Spinal cord (tissue), 9 donors: ENCODE measurements at regions not wholly inside any gene's neighbourhood (a gene's known extent, or its start where the extent isn't known, plus 50 kb on each side); places are given as distances from the start of the nearest gene placed in this dataset.
"Not testable (repeated sequence)": the region's sequence is repeated elsewhere in the genome, so short reads cannot be mapped to it uniquely, and the experiment has no call there.

Experiments used
- DNase-seq, 6 donors: peaks; one replicate each; pipeline versions ENCODE4 v3.0.0 to v3.0.0-alpha.2; 2013 to 2015; ENCODE audit warnings: low spot score in 6 of 6, low read depth in 4 of 6
- H3K27ac ChIP-seq: one replicate; pipeline ENCODE4 v1.5.1; 2013; ENCODE audit warnings: low read depth, low read length, control low read depth
- H3K27me3 ChIP-seq: one replicate; pipeline ENCODE4 v1.6.1; 2013; ENCODE audit warnings: low read length; ENCODE audit not compliant: control insufficient read depth, insufficient read depth
- H3K36me3 ChIP-seq: one replicate; pipeline ENCODE4 v1.6.1; 2013; ENCODE audit warnings: low read length; ENCODE audit not compliant: control insufficient read depth, insufficient read depth
- H3K4me1 ChIP-seq: one replicate; pipeline ENCODE4 v1.6.1; 2013; ENCODE audit warnings: low read length; ENCODE audit not compliant: control insufficient read depth, insufficient read depth
- H3K4me3 ChIP-seq: one replicate; pipeline ENCODE4 v1.5.1; 2013; ENCODE audit warnings: low read depth, low read length, control low read depth
- H3K9me3 ChIP-seq: one replicate; pipeline ENCODE4 v1.6.1; 2013; ENCODE audit warnings: low read length; ENCODE audit not compliant: control insufficient read depth, insufficient read depth
- WGBS: methylation state at CpG from one replicate; pipeline ENCODE4 v1.1.5; 2013; ENCODE audit warnings: missing lambda C conversion rate; ENCODE audit not compliant: insufficient coverage; 5-methylcytosine and 5-hydroxymethylcytosine counted together
- donor health status: healthy.

DNA sequence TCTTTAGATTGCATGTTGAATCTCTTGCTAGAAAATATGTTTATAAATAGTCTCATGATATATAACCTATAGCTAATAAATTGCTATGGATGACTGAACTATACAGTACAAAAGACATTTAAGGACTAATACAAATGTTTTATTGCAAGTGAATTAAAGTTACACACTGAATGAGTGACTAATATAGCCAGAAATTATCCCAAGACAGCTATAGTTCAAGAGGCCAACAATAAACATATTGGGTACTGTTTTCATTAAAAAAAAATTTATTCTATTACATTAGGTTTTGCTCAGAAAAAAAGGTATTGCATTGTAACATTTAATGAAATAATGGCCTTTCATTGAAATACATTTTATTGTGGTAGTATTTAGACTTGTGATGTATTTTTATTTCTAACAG lies 819.1 kb downstream of the TRIML1 start:
- Histone ChIP-seq H3K9me3 (no peaks in the 10 kb centered on the region), H3K4me3 (no peak overlapping the region), H3K27ac (no peak overlapping the region), H3K4me1 (no peaks in the 10 kb centered on the region), H3K27me3 (no peaks in the 10 kb centered on the region), H3K36me3 (no peaks in the 10 kb centered on the region)
- DNase-seq: no peak

DNA sequence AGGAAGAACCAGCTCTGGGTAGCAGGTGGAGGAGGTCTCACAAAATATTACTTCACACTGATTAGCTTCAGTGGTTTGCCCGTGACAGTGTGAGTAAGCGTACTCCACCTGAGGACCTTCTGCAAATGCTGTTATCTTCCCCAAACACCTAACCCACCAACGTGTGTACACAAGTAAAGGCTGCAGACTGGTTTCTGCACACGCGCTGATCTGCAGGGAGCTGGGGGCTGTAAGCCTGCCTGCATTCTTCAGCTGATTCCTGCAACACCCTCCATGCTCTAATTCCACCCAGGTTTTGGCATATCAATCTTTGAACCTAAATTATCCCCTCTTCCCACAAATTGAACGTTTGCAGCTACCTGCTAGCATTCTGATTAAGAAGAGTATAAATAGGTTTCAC lies 820.2 kb downstream of the TRIML1 start:
- H3K27ac ChIP-seq: no peak overlapping the region
- no peak for DNase-seq
- H3K36me3 ChIP-seq: no peaks in the 10 kb centered on the region
- no peaks in the 10 kb centered on the region for H3K27me3 ChIP-seq
- 91% methylated on average over 5 of the region's 6 CpGs for WGBS
- H3K9me3 ChIP-seq: no peaks in the 10 kb centered on the region
- no peak overlapping the region for H3K4me3 ChIP-seq
- no peaks in the 10 kb centered on the region for H3K4me1 ChIP-seq

DNA sequence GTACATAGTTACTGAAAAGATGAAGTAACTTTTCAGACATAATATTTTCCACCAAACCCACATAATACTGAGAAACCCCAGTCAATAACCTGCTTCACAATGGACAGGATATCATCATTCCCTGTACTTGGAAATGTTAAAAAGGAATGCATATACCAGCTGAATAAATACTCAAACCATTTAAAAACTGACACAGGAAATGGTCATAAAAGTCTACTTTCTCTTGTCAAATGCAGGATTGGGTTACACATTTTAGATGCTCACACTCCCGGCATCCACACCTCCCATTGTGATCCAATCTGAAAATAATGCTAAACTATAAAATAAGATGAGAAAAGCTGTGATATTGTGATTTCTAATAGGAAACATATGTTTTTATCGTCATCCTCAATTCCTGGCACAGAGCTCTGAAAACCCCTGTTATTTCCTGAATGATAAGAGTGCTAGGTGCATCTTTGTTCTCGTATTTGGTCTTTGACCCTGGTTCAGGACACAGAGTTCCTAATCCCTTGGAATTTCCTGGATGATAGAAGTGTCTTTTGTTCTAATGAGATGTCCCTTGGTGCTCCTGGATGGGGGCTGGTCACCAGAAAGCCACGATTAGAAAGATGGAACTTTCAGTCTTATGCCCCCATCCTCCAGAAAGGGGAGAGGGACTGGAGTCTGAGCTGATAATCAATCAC lies 821.3 kb downstream of the TRIML1 start:
- no peaks in the 10 kb centered on the region for H3K9me3 ChIP-seq
- H3K27me3 ChIP-seq: no peaks in the 10 kb centered on the region
- no peak for DNase-seq
- no peaks in the 10 kb centered on the region for H3K4me1 ChIP-seq
- H3K4me3 ChIP-seq: no peak overlapping the region
- no peak overlapping the region for H3K27ac ChIP-seq
- H3K36me3 ChIP-seq: no peaks in the 10 kb centered on the region
- 67% methylated on average over 1 of the region's 4 CpGs for WGBS

DNA sequence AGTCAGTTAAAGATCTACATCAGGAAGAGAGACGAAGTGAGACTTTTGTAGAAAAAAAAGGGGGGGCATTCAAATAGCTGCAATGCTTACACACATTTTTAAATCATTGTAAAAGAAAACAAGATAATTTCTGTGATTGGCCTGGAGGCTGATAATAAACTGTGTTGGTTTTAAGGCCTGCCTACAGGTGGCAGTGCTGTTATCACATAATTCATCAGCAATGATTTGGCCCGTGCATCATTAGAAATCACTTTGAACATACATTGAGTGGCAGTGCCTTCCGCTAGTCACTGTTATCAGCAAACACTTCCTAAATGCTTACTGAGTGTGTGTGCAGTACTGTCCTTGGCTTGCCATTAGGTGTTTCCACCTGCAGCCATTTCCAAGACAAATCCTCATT lies 831.9 kb downstream of the TRIML1 start:
- Histone ChIP-seq H3K4me3 (no peak overlapping the region), H3K27me3 (no peaks in the 10 kb centered on the region), H3K36me3 (no peaks in the 10 kb centered on the region), H3K4me1 (no peaks in the 10 kb centered on the region), H3K9me3 (no peaks in the 10 kb centered on the region), H3K27ac (no peak overlapping the region)
- no CpG with 5 or more reads among the region's 3 CpGs for WGBS
- DNase-seq: no peak

DNA sequence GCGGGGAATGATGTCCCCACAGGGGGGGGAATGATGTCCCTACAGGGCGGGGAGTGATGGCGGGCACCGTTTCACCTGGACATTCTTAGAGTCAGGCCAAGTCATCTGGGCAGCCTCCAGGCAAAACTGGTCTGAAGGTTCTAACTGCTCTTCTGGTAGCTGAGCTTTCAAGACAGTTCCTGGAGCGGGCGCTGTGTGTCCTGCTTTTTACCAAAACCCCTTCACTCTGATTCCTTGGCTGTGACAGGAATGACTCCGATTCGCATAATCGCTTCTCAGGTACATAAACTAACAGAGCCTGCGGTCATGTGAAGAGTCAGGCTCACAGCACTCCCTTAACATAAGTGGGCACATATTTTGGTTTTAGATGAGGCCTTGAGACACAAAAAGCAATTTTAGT lies 836.0 kb downstream of the TRIML1 start:
- WGBS: 86% methylated on average over 9 of the region's 10 CpGs
- no peak for DNase-seq
- no peaks in the 10 kb centered on the region for H3K36me3 ChIP-seq

DNA sequence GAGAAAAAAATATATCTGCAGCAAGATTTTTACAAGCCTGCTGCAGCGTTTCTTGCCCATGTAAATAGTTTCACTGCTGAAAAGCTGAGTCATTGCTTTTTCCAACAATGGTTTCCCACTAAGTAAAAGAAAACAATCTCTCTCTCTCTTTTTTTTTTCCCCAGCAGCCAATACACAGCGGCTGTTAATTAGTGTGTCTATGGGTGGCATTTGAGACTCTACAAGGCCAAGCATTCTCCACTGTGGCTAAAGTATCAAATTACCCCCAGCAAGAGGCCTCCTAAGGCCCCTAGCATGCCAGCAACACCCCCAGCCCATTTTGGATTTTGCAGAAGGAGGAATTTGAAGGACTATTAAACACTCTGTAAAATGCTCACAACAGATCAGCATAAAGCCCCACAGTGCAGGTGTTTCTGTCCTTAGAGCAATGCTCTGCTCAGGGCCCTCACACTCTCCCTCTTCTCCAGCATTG lies 837.4 kb downstream of the TRIML1 start:
- no CpG with 5 or more reads among the region's 2 CpGs for WGBS
- peak in 3 of 6 donors; percentile 2 to 75 (median 64) for DNase-seq
- Histone ChIP-seq H3K4me1 (peaks cover 4% of the 10 kb centered on the region), H3K27me3 (no peaks in the 10 kb centered on the region), H3K36me3 (no peaks in the 10 kb centered on the region), H3K9me3 (no peaks in the 10 kb centered on the region), H3K27ac (no peak overlapping the region), H3K4me3 (no peak overlapping the region)

More for the DNA sequence above, 836.0 kb downstream of the TRIML1 start:
- no peak overlapping the region for H3K4me3 ChIP-seq
- no peaks in the 10 kb centered on the region for H3K9me3 ChIP-seq
- no peaks in the 10 kb centered on the region for H3K27me3 ChIP-seq
- no peak overlapping the region for H3K27ac ChIP-seq
- H3K4me1 ChIP-seq: peaks cover 4% of the 10 kb centered on the region

DNA sequence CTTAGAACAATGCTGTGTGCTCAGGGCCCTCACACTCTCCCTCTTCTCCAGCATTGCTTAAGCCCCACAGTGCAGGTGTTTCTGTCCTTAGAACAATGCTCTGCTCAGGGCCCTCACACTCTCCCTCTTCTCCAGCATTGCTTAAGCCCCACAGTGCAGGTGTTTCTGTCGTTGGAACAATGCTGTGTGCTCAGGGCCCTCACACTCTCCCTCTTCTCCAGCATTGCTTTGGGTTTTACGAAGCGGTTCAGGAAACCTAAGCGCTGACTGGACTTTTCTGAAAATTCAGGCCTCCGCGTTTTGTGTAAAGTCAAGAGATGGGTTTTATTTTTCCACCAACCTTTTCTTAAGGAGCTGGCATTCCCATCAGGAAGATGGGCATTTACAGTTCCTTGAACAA lies 838.0 kb downstream of the TRIML1 start:
- not testable (repeated sequence) for H3K27me3 ChIP-seq, H3K27ac ChIP-seq, H3K9me3 ChIP-seq, H3K4me1 ChIP-seq, DNase-seq, H3K4me3 ChIP-seq, H3K36me3 ChIP-seq
- 0% methylated on average over 1 of the region's 6 CpGs for WGBS

DNA sequence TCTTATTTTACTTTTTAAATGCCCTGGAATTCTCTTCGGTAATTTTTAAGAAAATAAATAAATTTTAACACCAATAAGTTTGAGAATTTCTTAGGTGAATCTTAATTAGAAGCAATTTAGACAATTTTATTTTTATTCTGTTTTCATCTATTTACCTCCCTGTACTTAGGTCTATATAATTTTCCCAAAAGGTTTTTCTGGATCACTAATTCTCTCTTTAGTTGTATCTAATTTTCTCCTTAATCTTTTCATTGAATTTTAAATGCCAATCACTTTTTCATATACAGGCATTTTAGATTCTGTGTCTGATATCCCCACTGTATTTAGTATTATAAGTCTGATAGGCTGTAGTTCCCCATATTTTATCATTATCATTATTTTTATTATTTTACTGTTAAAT lies 845.3 kb downstream of the TRIML1 start:
- H3K36me3 ChIP-seq: no peaks in the 10 kb centered on the region
- H3K4me1 ChIP-seq: no peaks in the 10 kb centered on the region
- no peak overlapping the region for H3K4me3 ChIP-seq
- H3K27me3 ChIP-seq: no peaks in the 10 kb centered on the region
- no peaks in the 10 kb centered on the region for H3K9me3 ChIP-seq
- no peak overlapping the region for H3K27ac ChIP-seq
- no CpG with 5 or more reads among the region's 1 CpG for WGBS
- no peak for DNase-seq

DNA sequence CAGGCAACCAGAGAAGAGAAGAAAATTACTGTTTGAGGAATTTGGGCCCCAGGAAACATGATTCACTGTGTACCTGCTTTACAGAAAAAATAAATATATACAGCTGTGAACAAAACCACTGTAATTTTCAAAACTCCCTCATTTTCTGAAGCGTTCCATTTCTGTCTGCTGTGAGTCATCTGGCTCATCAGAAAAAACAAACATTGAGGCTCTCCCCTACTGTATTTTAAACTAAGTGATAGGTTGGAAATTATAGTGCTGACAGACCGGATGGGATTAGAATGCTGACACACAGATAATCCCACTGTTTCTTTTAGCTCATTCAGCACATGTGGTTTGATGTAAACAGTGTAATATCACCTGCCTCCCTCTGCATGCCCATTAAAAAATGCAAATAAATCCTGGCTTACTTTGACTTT lies 847.0 kb downstream of the TRIML1 start:
- no CpG with 5 or more reads among the region's 2 CpGs for WGBS
- Histone ChIP-seq H3K9me3 (no peaks in the 10 kb centered on the region), H3K36me3 (no peaks in the 10 kb centered on the region), H3K27ac (no peak overlapping the region), H3K4me1 (no peaks in the 10 kb centered on the region), H3K27me3 (no peaks in the 10 kb centered on the region), H3K4me3 (no peak overlapping the region)
- peak in 2 of 6 donors; percentile 7 to 18 for DNase-seq

DNA sequence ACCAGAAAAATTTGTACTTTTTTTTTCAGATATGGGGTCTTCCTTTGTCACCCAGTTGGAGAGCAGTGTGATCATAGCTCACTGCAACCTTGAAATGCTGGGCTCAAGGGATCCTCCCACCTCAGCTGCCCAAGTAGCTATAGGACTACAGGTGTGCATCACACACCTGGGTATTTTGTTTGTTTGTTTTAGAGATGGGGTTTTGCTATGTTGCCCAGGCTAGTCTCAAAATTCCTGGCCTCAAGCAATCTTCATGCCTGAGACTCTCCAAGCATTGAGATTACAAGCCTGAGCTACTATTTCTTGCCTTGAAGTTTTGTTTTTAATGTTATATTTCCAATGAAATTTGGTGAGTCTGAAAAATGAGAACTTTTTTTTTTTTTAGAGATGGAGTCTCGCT lies 847.8 kb downstream of the TRIML1 start:
- Histone ChIP-seq H3K9me3 (no peaks in the 10 kb centered on the region), H3K4me1 (no peaks in the 10 kb centered on the region), H3K27ac (no peak overlapping the region), H3K27me3 (no peaks in the 10 kb centered on the region), H3K36me3 (no peaks in the 10 kb centered on the region), H3K4me3 (no peak overlapping the region)
- no peak for DNase-seq
- WGBS: 83% methylated on average over 1 of the region's 1 CpG
